Right cardiac atrium (tissue), 5 donors: ENCODE measurements at regions not wholly inside any gene's neighbourhood (a gene's known extent, or its start where the extent isn't known, plus 50 kb on each side); places are given as distances from the start of the nearest gene placed in this dataset.

Experiments used
- ATAC-seq, 2 donors: fragments of 200-7000 bp; cut with Tn5 transposase; one replicate each; pipeline versions ENCODE4 v1.8.0 to v1.9.1; 2020; ENCODE audit warnings: moderate library complexity in 2 of 2, mild to moderate bottlenecking in 1 of 2
- DNase-seq, 3 donors: peaks; one replicate each; pipeline ENCODE4 v3.0.0-alpha.2; 2020
- H3K27ac ChIP-seq: one replicate; pipeline ENCODE4 v1.5.1; 2013; ENCODE audit warnings: mild to moderate bottlenecking, low read length, control low read depth, moderate library complexity
- H3K27me3 ChIP-seq: one replicate; pipeline ENCODE4 v1.6.1; 2013; ENCODE audit not compliant: control insufficient read depth, insufficient read depth
- H3K4me1 ChIP-seq: one replicate; pipeline ENCODE4 v1.6.1; 2013; ENCODE audit warnings: low read length; ENCODE audit not compliant: control insufficient read depth, insufficient read depth
- H3K4me3 ChIP-seq: one replicate; pipeline ENCODE4 v1.5.1; 2013; ENCODE audit warnings: low read length, control low read depth
- H3K9me3 ChIP-seq: one replicate; pipeline ENCODE4 v1.6.1; 2013; ENCODE audit warnings: low read length; ENCODE audit not compliant: control insufficient read depth
- WGBS: extraction: QIAGEN DNeasy Blood & Tissue Kit; methylation state at CpG from one replicate; pipeline ENCODE4 v1.1.7; 2013; 5-methylcytosine and 5-hydroxymethylcytosine counted together
- intact Hi-C, 4 donors: fragments of 100-400 bp; cut with DNase I; formaldehyde crosslinking; loops; one replicate each; pipeline versions ENCODE4 v1.11.0 to v1.14.0; 2022 to 2023
- donor health status: healthy with polysubstance abuse.
- donor health status: DM: no; HTN: yes; CAD: no.
- donor health status: DM: no; HTN: no; CAD: no.
- donor health status: DM: no; HTN: yes; CAD: no; lungs with severe emphysema.
- donor health status: DM: yes; HTN: yes; CAD: no.

- 49% methylated on average over 1 of the region's 1 CpG for WGBS
- intact Hi-C loops: no loop called here
- DNase-seq (no peak), ATAC-seq (no peak)
- H3K27ac ChIP-seq: no peak overlapping the region
- H3K4me3 ChIP-seq: no peak overlapping the region
- H3K4me1 ChIP-seq: no peaks in the 10 kb centered on the region
- no peaks in the 10 kb centered on the region for H3K9me3 ChIP-seq
- no peaks in the 10 kb centered on the region for H3K27me3 ChIP-seq
Measured at GRCh38 chr4:136893573-136893972, 638.7 kb downstream of the PCDH18 start.

DNA sequence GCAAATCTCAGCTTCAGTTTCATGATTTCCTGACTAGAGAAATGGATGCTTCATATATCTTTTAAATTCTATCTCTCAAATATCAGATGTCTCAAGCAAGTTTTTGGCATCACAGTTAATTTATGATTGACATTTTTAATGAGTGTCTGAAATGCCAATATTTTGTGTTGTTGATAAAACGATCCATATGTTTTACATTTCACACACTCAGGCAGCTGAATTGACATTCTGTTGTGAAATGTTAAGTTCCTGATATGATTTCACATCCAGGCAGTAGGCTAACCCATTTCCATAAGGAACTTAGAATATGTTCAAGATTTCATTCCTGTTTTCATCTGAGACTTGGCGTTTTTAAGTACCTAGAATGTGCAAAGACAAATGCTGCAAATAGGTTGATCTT, 650.6 kb downstream of the PCDH18 start:
- H3K4me1 ChIP-seq: no peaks in the 10 kb centered on the region
- intact Hi-C loops: no loop called here
- ATAC-seq: no peak
- no peak overlapping the region for H3K4me3 ChIP-seq
- 63% methylated on average over 2 of the region's 2 CpGs for WGBS
- H3K27me3 ChIP-seq: no peaks in the 10 kb centered on the region
- H3K27ac ChIP-seq: no peak overlapping the region
- DNase-seq: no peak
- H3K9me3 ChIP-seq: no peaks in the 10 kb centered on the region

DNA sequence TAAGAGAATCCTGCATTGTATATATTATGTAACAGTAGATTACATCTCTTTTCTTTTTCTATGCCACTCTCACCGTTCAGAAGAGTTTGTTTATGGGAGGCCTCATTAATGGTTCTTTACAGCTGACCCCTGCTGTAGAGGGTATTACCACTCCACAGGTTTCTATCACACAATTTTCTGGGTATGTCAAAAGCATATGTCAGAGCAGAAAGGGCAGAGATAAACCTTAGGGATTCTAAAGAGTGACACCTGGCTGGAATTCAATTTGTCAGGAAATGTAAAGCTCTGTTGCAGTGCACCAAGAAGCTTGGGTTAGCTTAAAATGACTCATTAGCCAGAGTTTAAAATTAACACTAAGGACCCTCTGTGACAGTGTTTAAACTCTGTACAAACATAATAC, 658.7 kb downstream of the PCDH18 start:
- H3K9me3 ChIP-seq: no peaks in the 10 kb centered on the region
- H3K27me3 ChIP-seq: no peaks in the 10 kb centered on the region
- no peak overlapping the region for H3K4me3 ChIP-seq
- WGBS: 53% methylated on average over 1 of the region's 1 CpG
- H3K27ac ChIP-seq: no peak overlapping the region
- intact Hi-C loops: no loop called here
- H3K4me1 ChIP-seq: no peaks in the 10 kb centered on the region
- ATAC-seq: no peak
- no peak for DNase-seq

- Histone ChIP-seq H3K4me3 (no peak overlapping the region), H3K27me3 (no peaks in the 10 kb centered on the region), H3K27ac (no peak overlapping the region), H3K4me1 (no peaks in the 10 kb centered on the region), H3K9me3 (no peaks in the 10 kb centered on the region)
- DNase-seq (peak in 1 of 3 donors; percentile 6), ATAC-seq (no peak)
- intact Hi-C loops: no loop called here
- 83% methylated on average over 10 of the region's 10 CpGs for WGBS
Measured at GRCh38 chr4:136867465-136867864, 664.8 kb downstream of the PCDH18 start.

GRCh38 chr4:136865526-136865925, 666.8 kb downstream of the PCDH18 start:
- Histone ChIP-seq H3K4me1 (no peaks in the 10 kb centered on the region), H3K4me3 (no peak overlapping the region), H3K27ac (no peak overlapping the region), H3K27me3 (no peaks in the 10 kb centered on the region), H3K9me3 (no peaks in the 10 kb centered on the region)
- intact Hi-C loops: no loop called here
- ATAC-seq (no peak), DNase-seq (no peak)
- WGBS: 50% methylated on average over 2 of the region's 2 CpGs

DNA sequence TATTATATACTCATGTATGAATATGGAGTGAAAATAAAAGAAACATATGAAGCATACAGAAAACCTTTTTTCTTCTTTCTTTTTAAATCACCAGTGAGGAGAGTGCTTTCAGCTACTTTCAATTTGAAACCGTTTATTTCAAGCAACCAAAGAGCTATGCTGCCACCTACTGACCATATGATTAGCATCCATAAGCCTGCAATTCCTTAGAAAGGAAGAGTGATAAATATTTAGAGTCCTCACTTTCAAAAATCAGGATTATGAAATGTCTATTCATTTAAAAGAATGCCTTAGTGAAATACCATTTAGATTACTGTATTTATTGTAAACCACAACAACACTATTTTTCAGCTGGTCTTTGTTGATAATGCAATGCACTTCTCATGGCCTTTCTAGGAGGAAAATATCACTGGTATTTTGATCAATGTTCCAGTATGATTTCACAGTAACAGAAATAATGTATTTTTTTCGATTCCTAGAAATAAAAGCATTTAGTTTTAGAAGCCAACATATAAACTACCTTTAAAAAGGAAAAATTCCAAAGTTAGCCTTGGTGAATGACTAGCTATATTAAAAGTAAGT, 667.6 kb downstream of the PCDH18 start:
- intact Hi-C loops: no loop called here
- no peaks in the 10 kb centered on the region for H3K9me3 ChIP-seq
- ATAC-seq (peak; percentile 55 to 83), DNase-seq (peak in 1 of 3 donors; percentile 22)
- no peak overlapping the region for H3K4me3 ChIP-seq
- no peaks in the 10 kb centered on the region for H3K4me1 ChIP-seq
- no peak overlapping the region for H3K27ac ChIP-seq
- 3% methylated on average over 2 of the region's 2 CpGs for WGBS
- no peaks in the 10 kb centered on the region for H3K27me3 ChIP-seq

GRCh38 chr4:136863756-136864155, 668.5 kb downstream of the PCDH18 start:
- 18% methylated on average over 1 of the region's 1 CpG for WGBS
- intact Hi-C loops: no loop called here
- no peak overlapping the region for H3K27ac ChIP-seq

DNA sequence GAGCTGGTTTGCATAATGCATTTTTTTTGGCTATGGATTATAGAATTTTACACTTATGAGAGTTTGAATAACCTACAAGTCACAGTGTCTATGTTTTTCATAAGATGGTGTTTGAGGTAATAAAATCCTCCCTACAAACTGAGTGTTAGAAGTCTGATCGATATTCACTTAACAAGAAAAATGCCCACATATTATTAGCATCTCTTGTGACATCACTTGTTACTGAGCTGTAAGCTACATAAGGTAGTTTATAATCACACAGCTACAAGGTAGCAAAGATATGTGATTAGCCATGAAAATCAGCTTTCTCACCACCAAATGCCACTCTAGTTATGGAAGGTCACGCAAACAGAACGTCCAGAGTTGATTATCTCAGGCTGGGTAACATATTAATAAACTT, 669.6 kb downstream of the PCDH18 start:
- 76% methylated on average over 3 of the region's 3 CpGs for WGBS
- intact Hi-C loops: no loop called here
- no peaks in the 10 kb centered on the region for H3K27me3 ChIP-seq
- DNase-seq: no peak
- no peaks in the 10 kb centered on the region for H3K9me3 ChIP-seq
- no peak for ATAC-seq
- H3K27ac ChIP-seq: no peak overlapping the region
- no peak overlapping the region for H3K4me3 ChIP-seq
- H3K4me1 ChIP-seq: no peaks in the 10 kb centered on the region

More at GRCh38 chr4:136863756-136864155, 668.5 kb downstream of the PCDH18 start:
- Histone ChIP-seq H3K4me1 (no peaks in the 10 kb centered on the region), H3K9me3 (no peaks in the 10 kb centered on the region), H3K4me3 (no peak overlapping the region), H3K27me3 (no peaks in the 10 kb centered on the region)
- DNase-seq (peak in 1 of 3 donors; percentile 4), ATAC-seq (peak in 1 of 2 donors; percentile 56)

DNA sequence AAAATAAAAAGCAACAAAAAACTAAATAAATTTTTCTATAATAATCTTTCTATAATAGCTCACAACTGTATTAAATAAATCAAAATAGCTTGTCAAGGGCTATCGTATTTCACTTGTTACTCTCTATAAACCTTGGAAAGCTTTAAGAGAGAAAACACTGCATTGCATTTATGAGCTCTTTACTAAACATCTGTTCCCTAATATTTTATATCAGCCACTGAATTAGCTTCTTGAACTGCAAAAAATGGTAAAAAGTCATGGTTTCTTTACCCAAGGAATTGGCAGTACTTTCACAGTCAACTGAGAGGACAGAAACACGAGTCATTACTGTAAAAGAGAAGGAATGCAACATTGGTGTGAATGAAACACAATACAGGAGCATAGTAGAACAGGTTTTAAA, 671.2 kb downstream of the PCDH18 start:
- Histone ChIP-seq H3K27ac (no peak overlapping the region), H3K27me3 (no peaks in the 10 kb centered on the region), H3K9me3 (no peaks in the 10 kb centered on the region), H3K4me3 (no peak overlapping the region), H3K4me1 (no peaks in the 10 kb centered on the region)
- WGBS: 53% methylated on average over 2 of the region's 2 CpGs
- ATAC-seq (no peak), DNase-seq (no peak)
- intact Hi-C loops: no loop called here

GRCh38 chr4:136858903-136859302, 673.4 kb downstream of the PCDH18 start:
- no peak for DNase-seq
- ATAC-seq: no peak
- intact Hi-C loops: loop anchor here in 1 of 4 donors (10.0 kb wide), 1 partner anchor 414 kb away; no protein-coding TSS in a partner anchor

GRCh38 chr4:136855886-136856285, 676.4 kb downstream of the PCDH18 start:
- Histone ChIP-seq H3K27me3 (no peaks in the 10 kb centered on the region), H3K4me1 (no peaks in the 10 kb centered on the region), H3K27ac (no peak overlapping the region), H3K4me3 (no peak overlapping the region), H3K9me3 (no peaks in the 10 kb centered on the region)
- intact Hi-C loops: loop anchor here in 1 of 4 donors (10.0 kb wide), 1 partner anchor 411 kb away; no protein-coding TSS in a partner anchor
- 80% methylated on average over 1 of the region's 1 CpG for WGBS
- DNase-seq (no peak), ATAC-seq (no peak)

More at GRCh38 chr4:136858903-136859302, 673.4 kb downstream of the PCDH18 start:
- Histone ChIP-seq H3K9me3 (no peaks in the 10 kb centered on the region), H3K4me3 (no peak overlapping the region), H3K27ac (no peak overlapping the region), H3K27me3 (no peaks in the 10 kb centered on the region), H3K4me1 (no peaks in the 10 kb centered on the region)

DNA sequence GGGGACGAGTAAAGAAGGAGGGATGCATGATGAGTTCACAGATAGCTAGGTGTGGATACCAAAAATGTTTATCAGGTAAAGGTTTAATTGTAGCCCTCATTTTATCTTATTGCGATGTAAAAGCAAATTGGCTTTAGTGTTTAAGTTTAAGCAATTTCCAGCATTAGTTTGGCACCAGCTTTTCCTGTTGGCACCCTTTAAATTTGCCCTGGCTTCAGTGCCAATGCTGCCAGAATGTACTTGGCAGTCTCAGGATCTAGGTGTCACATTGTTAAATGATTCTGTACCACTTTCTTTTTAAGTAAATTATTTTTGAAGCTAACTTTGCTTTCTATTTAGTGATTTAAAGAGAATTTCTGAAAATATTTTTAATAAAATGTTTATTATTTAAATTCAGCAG, 681.8 kb downstream of the PCDH18 start:
- Histone ChIP-seq H3K27me3 (no peaks in the 10 kb centered on the region), H3K27ac (no peak overlapping the region), H3K4me3 (peak overlapping the region; percentile 15), H3K4me1 (no peaks in the 10 kb centered on the region), H3K9me3 (no peaks in the 10 kb centered on the region)
- intact Hi-C loops: loop anchor here in 1 of 4 donors (10.0 kb wide), 1 partner anchor 406 kb away; no protein-coding TSS in a partner anchor
- WGBS: 48% methylated on average over 2 of the region's 2 CpGs
- ATAC-seq (no peak), DNase-seq (no peak)
